ENCODE measurements at regions not wholly inside any gene's neighbourhood (a gene's known extent, or its start where the extent isn't known, plus 50 kb on each side); places are given as distances from the start of the nearest gene placed in this dataset.

GRCh38 chr4:89556601-89557305 is 249.2 kb upstream of the GPRIN3 start:
- in situ Hi-C loops (cut with MboI; ENCODE audit: low sequenced_read_pairs): no loop called here

DNA sequence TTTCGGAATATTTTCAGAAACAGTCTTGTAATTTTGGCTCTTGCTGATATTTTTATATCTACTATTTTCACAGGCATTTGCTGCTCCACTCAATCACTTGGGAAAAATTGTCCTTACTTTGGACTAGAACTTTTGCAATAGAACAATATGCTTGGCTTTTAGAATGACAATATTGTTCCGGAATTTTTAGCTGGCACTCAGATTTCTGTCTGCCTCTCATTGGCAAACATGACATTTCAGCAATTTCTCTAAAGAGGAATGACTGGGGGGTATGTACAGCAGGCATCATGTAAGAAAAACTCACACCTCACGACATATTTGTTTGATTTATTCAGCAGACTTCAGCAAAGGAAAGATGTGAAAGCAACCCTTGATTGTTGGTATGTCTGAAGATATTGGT is 243.6 kb upstream of the GPRIN3 start:
- in situ Hi-C loops (cut with MboI; ENCODE audit: low sequenced_read_pairs): no loop called here

GRCh38 chr4:89549907-89550306 is 242.3 kb upstream of the GPRIN3 start:
- in situ Hi-C loops (cut with MboI; ENCODE audit: low sequenced_read_pairs): no loop called here

GRCh38 chr4:89545315-89545714 is 237.7 kb upstream of the GPRIN3 start:
- in situ Hi-C loops (cut with MboI; ENCODE audit: low sequenced_read_pairs): no loop called here

DNA sequence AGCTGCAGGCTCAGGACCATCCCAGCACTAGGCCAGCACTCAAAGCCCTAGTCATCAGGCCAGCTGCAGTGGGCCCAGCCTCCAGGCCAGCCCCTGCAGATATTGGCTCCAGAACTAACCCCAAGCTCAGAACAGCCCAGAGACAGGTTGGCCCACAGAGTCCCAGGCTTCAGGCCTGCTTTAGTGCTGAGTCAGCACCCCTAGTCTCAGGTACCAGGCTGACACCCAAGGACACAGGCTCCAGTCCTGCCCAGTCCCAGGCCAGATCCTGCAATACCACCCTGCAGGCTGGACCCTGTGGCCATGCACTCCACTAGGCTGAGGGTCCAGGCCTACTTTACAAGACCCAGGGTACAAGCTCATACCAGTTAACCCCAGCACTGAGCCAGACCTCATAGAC is 234.4 kb upstream of the GPRIN3 start:
- in situ Hi-C loops (cut with MboI; ENCODE audit: low sequenced_read_pairs): no loop called here

GRCh38 chr4:89539797-89540711 is 232.5 kb upstream of the GPRIN3 start:
- in situ Hi-C loops (cut with MboI; ENCODE audit: low sequenced_read_pairs): no loop called here

DNA sequence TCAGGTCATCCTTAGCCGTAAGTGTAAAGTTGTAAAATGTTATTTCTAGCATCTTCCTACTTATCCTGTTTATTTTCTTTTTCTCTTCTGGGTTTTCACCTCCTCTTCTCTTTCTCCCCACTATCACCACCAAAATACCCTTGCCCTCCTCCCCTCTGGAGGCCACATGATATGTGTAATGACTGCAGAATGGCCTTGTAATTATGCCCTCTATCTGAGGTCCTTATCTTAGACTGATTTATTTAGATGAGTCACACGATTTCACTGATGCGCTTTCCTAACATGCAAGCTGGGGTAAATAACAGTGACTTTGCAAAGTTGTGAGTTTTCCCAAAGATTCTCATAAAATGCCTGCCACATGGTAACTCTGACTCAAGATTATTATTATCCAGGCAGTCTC is 231.8 kb upstream of the GPRIN3 start:
- in situ Hi-C loops (cut with MboI; ENCODE audit: low sequenced_read_pairs): no loop called here

DNA sequence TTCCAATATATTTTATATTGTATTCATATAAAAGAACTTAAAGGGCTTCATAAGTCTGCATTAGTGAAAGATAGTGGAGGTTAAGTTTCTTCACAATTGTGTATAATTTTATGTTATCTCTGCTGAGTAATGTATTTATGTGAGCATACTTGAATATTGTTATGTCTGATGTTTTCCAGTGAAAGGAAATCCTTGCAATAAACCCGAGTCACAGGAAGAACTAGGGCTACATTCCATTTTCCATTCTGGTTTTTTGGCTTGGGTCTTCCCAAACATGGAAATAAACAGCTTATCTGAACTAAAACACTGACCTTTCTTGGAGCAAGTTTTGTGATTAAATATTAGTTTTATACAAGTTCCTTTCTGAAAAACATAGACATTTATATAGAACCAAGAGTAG is 231.3 kb upstream of the GPRIN3 start:
- in situ Hi-C loops (cut with MboI; ENCODE audit: low sequenced_read_pairs): no loop called here

GRCh38 chr4:89538171-89538570 is 230.6 kb upstream of the GPRIN3 start:
- in situ Hi-C loops (cut with MboI; ENCODE audit: low sequenced_read_pairs): no loop called here

DNA sequence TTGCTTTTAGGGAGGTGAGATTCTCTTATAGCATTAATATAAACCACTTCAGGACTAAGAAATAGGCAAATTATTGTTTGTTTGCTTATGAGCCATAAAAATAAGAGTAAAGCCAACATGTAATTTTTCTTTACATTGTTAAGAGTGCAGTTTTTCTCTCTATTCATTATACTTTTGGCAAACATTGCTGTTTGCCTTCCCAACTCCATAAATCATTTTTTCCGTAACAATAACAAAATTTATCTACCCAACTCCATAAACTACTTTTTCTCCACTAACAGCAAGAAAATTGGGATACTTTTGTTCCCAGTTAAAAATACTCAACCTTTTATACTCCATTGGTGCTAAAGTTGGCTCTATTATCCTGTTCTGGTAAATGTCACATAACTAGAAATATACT is 229.7 kb upstream of the GPRIN3 start:
- in situ Hi-C loops (cut with MboI; ENCODE audit: low sequenced_read_pairs): no loop called here

DNA sequence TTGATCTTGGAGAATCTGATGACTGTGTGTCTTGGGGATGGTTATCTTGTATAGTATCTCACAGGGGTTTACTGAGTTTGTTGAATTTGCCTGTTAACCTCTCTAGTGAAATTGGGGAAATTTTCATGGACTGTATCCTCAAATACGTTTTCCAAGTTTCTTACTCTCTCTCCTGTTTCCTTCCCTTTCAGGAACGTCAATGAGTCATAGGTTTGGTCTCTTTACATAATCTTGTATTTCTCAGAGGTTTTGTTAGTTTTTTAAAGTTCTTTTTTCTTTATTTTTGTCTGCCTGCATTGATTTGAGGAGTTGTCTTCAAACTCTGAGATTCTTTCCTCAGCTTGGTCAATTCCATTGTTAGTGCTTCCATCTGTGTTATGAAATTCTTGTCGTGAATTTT is 227.7 kb upstream of the GPRIN3 start:
- in situ Hi-C loops (cut with MboI; ENCODE audit: low sequenced_read_pairs): no loop called here

DNA sequence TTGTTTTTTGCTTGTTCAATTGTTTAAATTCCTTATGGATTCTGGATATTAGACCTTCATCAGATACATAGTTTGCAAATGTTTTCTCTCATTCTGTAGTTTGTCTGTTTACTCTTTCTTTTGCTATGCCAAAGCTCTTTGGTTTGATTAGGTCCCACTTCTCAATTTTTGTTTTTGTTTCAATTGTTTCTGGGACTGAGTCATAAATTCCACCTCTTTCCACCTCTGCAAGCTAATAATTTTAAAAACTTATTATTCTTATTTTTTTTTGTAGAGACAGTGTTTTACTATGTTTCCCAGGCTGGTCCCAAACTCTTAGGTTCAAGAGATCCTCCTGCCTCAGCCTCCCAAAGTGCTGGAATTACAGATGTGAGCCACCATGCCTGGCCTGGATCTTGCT is 226.8 kb upstream of the GPRIN3 start:
- in situ Hi-C loops (cut with MboI; ENCODE audit: low sequenced_read_pairs): no loop called here

DNA sequence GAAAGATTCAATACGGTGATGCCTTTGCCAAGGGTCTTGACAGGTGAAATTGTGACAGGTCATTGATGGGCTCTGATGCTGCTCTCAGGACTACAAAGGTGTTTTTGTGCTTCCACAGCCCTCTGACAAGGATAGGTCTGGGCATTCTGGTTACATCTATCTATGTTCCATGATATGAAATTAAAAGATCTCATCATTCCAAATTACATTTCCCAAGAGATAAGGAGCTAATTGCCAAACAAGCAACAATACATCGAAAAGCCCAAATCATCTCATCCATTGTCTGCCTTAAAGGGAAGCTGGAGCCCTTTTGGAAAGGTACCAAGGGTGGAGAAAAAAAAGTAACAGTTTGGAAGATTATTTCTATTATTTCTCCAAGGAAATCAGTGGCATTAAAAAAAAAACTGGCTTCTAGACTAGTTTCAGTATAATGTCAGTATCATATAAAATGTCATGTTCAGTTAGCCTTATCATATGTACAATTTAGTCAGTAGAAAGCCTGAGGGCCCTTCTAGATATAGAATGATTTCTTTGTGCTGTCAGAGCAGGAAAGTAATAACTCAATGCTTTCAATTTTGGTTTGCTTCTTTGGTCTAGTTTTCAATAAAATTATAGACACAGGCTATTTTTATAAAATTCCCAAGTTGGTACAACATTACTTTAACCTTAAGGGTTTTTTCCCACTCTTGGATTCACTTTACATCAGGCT is 224.5 kb upstream of the GPRIN3 start:
- in situ Hi-C loops (cut with MboI; ENCODE audit: low sequenced_read_pairs): no loop called here

GRCh38 chr4:89528526-89529133 is 221.0 kb upstream of the GPRIN3 start:
- in situ Hi-C loops (cut with MboI; ENCODE audit: low sequenced_read_pairs): no loop called here

DNA sequence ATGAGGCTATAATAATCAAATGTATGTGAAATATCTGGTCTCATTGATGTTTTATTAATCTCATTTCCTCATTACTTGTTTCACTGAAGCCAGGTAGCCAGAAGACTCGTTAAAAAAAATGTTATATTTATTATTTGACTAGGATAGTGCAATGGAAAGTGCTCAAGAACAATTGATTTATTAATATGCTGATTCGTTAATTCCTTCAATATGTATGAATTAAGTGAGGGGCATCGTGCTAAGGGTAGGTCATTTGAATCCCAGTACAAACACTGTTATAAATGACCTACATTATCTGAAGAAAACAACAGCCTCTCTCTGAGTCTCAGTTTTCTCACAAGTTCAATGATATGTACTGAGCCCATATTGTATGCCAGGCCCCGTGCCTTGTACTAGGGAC is 214.2 kb upstream of the GPRIN3 start:
- in situ Hi-C loops (cut with MboI; ENCODE audit: low sequenced_read_pairs): no loop called here

DNA sequence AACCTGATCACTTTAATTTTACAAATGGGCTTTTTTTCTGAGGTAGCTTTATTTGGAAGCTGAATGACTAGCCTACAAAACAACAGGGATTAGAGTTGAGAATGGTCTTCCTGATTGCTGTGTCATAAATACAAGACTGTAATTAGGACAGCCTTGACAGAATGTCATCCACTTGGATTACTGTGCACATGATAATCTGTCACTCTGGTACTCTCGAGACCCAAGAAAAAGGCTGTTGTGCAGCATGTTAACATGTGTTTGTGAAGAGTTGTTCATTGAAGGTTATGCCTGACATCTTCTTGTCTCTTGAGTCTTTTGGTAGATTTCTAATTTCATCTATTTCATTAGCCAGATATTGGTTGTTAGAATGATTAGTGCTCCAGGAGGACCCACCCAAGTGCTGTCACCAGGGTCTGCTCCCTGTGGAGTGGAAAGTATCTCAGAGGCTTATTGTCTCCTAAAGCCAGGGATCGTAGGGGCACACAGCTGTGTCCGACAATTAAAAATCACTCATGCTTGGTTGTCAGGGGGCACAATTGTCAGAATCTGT is 212.2 kb upstream of the GPRIN3 start:
- in situ Hi-C loops (cut with MboI; ENCODE audit: low sequenced_read_pairs): no loop called here

DNA sequence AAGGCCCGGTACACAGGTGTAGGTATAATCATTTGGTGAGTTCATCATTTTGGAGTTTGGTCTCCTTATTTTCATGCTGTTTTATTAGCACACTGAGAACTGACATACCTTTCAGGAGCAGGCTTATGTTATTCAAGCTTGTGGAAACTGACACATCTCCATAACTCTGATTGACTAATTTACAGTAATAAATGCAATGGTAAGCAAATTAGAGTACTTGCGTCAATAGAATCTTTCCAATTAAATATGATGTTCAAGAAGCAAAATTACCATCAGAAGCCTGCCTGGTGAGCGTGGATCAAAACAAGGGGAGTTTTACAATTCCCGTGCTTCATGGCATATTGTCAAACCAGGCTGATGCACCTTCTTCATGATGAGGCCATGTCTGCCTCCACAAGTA is 210.7 kb upstream of the GPRIN3 start:
- in situ Hi-C loops (cut with MboI; ENCODE audit: low sequenced_read_pairs): no loop called here

- in situ Hi-C loops (cut with MboI; ENCODE audit: low sequenced_read_pairs): no loop called here
Observed at GRCh38 chr4:89514811-89515210, 207.2 kb upstream of the GPRIN3 start.

GRCh38 chr4:89511776-89512175 is 204.2 kb upstream of the GPRIN3 start:
- in situ Hi-C loops (cut with MboI; ENCODE audit: low sequenced_read_pairs): no loop called here

DNA sequence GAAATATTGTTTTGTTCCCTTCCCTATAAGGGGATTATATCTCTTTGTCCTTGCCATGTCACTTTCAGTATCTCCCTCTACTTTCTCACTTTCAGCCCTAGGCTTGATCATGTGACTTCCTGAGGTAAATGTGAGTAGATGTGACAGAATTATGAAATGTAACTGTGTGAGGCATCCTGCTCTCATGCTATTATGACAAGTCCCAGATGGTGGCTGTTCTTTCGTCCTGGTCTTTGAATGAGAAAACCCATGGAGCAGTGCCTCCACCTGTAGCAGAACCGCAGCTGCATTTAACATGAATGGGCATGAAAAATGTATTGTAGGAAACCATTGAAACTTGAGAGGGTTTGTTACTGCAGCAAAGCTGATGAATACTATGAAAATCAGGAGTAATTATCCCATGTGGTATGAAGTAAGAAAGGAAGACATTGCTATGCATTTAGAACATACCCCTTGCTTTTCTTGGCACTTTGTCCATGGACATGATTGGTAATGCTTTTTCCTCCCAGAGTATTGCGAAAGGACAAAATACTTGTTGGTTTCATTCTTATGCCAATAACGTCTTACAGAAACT is 202.2 kb upstream of the GPRIN3 start:
- in situ Hi-C loops (cut with MboI; ENCODE audit: low sequenced_read_pairs): no loop called here
